Endothelial cell (in vitro differentiated cells): ENCODE measurements at regions not wholly inside any gene's neighbourhood (a gene's known extent, or its start where the extent isn't known, plus 50 kb on each side); places are given as distances from the start of the nearest gene placed in this dataset.

ENCODE experiments used
- DNase-seq: peaks from one replicate; pipeline ENCODE4 v3.0.0; 2021; ENCODE audit warnings: low spot score
- H3K27ac Mint-ChIP-seq: one replicate; pipeline ENCODE4 v1.8.0; 2021; ENCODE audit warnings: mixed read lengths, inconsistent platforms; ENCODE audit not compliant: unreplicated experiment
- H3K27me3 Mint-ChIP-seq: one replicate; pipeline ENCODE4 v1.8.0; 2021; ENCODE audit warnings: mild to moderate bottlenecking, moderate library complexity, mixed read lengths, inconsistent platforms; ENCODE audit not compliant: unreplicated experiment
- H3K36me3 Mint-ChIP-seq: one replicate; pipeline ENCODE4 v1.8.0; 2021; ENCODE audit warnings: mild to moderate bottlenecking, low read depth, mixed read lengths, inconsistent platforms; ENCODE audit not compliant: unreplicated experiment
- H3K4me1 Mint-ChIP-seq: one replicate; pipeline ENCODE4 v1.8.0; 2021; ENCODE audit warnings: mild to moderate bottlenecking, mixed read lengths, inconsistent platforms; ENCODE audit not compliant: unreplicated experiment
- H3K4me3 Mint-ChIP-seq: one replicate; pipeline ENCODE4 v1.8.0; 2021; ENCODE audit warnings: mild to moderate bottlenecking, mixed read lengths, inconsistent platforms; ENCODE audit not compliant: unreplicated experiment
- H3K9me3 Mint-ChIP-seq: one replicate; pipeline ENCODE4 v1.8.0; 2021; ENCODE audit warnings: mixed read lengths, inconsistent platforms; ENCODE audit not compliant: unreplicated experiment
- TF ChIP-seq, protein P1 (sequence below): fragments of 200-600 bp; sonication (generic); IDR thresholded peaks from one replicate; pipeline ENCODE4 v1.5.0; 2021; ENCODE audit warnings: antibody characterized with exemption; ENCODE audit not compliant: unreplicated experiment

DNA sequence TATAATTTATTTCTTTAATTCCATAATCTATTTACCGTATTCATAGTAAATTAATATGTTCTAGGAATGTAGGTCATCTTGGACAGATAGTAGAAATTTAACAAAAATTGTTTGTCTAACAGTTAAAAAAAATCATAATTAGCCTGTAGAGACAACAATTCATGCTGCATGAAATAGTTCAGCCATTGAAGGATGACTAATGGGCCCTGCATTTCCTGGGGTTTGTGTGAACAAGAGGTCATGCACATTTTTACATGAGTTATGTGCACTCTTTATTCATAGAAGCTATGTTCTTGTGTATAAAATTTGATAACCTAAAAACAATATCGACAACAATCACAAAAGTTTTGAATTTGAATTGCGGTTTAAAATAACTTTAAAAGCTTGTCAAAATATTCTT is 1663.6 kb downstream of the SUCLG1 start:
- H3K27me3 Mint-ChIP-seq = no peaks in the 10 kb centered on the region
- TF ChIP-seq, protein P1, sequence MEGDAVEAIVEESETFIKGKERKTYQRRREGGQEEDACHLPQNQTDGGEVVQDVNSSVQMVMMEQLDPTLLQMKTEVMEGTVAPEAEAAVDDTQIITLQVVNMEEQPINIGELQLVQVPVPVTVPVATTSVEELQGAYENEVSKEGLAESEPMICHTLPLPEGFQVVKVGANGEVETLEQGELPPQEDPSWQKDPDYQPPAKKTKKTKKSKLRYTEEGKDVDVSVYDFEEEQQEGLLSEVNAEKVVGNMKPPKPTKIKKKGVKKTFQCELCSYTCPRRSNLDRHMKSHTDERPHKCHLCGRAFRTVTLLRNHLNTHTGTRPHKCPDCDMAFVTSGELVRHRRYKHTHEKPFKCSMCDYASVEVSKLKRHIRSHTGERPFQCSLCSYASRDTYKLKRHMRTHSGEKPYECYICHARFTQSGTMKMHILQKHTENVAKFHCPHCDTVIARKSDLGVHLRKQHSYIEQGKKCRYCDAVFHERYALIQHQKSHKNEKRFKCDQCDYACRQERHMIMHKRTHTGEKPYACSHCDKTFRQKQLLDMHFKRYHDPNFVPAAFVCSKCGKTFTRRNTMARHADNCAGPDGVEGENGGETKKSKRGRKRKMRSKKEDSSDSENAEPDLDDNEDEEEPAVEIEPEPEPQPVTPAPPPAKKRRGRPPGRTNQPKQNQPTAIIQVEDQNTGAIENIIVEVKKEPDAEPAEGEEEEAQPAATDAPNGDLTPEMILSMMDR = no peak
- no peak overlapping the region for H3K27ac Mint-ChIP-seq
- H3K4me3 Mint-ChIP-seq = no peak overlapping the region
- H3K4me1 Mint-ChIP-seq = no peaks in the 10 kb centered on the region
- H3K9me3 Mint-ChIP-seq = no peaks in the 10 kb centered on the region
- H3K36me3 Mint-ChIP-seq = no peaks in the 10 kb centered on the region
- DNase-seq = no peak

DNA sequence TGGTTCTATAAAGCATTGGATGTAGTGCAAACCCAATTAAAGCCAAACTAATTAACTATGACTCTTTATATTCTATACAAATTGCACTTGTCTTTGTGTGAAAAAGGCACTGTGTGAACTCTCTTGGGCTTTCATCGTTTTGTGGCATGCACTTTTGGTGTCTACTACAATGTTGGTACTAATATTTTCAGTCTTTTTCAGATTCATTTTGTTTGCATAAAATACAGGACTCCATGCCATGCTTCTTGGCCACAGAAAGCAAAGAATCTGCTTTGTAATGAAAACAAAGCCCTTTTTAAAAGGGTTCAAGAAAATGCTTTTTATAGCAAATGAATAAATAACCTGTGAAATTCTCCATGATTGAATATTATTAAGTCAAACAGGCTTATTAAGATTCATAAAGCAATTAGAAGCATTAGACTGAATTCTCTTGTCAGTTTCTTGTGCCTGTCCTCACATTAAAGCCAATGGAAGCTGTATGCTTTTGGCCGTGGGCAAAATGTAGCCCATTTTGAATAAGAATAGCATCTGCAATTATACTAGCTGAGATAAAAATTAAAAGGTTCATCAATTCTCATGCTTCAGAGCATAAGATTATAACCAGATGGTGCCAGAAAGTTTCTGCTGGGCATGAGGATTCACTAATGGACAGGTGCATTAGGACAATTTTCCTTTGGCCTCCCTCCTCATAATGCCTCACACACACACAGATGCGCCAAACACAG is 1665.2 kb downstream of the SUCLG1 start:
- TF ChIP-seq, protein P1 = no peak
- H3K36me3 Mint-ChIP-seq = no peaks in the 10 kb centered on the region
- DNase-seq = no peak
- H3K27ac Mint-ChIP-seq = no peak overlapping the region
- H3K27me3 Mint-ChIP-seq = no peaks in the 10 kb centered on the region
- H3K9me3 Mint-ChIP-seq = no peaks in the 10 kb centered on the region
- no peak overlapping the region for H3K4me3 Mint-ChIP-seq
- no peaks in the 10 kb centered on the region for H3K4me1 Mint-ChIP-seq

DNA sequence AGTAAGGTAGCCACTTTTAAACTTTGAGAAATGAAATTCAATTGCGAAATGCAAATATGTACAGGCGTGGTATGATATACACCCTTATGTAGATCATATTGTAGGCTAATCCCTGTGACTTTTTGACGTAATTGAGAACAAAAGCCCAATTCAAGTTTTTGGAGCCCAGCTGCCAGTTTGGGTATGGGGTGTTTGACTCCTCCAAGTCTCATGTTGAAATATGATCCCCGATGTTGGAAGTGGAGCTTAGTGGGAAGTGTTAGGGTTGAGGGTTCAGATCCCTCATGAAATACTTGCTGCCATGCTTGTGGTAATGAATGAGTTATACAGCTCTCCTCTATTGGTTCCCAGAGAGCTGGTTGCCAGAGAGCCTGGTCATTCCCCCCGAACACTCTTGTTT is 1666.8 kb downstream of the SUCLG1 start:
- TF ChIP-seq, protein P1 = no peak
- H3K27me3 Mint-ChIP-seq = no peaks in the 10 kb centered on the region
- H3K4me1 Mint-ChIP-seq = no peaks in the 10 kb centered on the region
- H3K36me3 Mint-ChIP-seq = no peaks in the 10 kb centered on the region
- no peak overlapping the region for H3K27ac Mint-ChIP-seq
- no peak for DNase-seq
- H3K9me3 Mint-ChIP-seq = no peaks in the 10 kb centered on the region
- no peak overlapping the region for H3K4me3 Mint-ChIP-seq

DNA sequence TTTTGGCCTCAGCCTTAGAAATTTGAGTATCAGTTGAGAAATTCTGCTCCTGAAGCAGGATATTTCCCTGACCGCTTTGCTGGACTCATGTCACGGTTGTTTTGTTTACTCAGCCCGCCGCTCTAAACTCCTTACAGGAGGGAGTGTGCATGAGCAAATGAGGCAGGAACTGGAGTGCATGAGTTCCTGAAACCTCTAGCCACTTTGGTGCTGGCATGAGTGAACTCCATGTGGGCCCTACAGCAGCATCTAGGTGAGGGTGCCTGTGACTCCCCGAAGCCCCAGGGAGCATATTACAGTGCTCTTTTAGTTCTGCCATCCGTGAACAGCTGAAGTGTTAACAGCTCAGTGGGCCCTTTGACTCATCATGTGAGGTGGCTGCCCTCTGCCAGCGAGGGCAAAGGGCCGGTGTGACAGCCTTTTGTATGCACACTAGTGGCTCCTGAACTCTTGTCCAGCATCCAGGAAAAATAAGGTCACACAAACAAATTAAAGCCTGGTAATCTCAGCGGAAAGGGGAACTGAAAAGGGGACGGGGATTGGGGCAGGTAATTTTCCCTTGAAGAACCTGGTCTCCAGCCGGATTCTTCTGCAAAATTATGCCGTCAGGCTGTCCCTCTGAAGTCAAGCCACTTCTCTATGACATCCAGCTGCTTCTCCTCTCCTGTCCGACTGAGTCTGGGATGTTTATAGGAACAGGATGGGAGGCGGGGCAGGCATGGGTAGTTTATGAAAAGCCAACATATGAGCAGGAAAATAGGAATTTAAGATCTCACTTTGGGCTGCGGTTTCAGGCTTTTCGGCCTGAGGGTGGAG is 1668.7 kb downstream of the SUCLG1 start:
- Mint-ChIP-seq H3K27ac (no peak overlapping the region), H3K4me1 (no peaks in the 10 kb centered on the region), H3K9me3 (no peaks in the 10 kb centered on the region), H3K27me3 (no peaks in the 10 kb centered on the region), H3K36me3 (no peaks in the 10 kb centered on the region), H3K4me3 (no peak overlapping the region)
- TF ChIP-seq, protein P1 = no peak
- no peak for DNase-seq

DNA sequence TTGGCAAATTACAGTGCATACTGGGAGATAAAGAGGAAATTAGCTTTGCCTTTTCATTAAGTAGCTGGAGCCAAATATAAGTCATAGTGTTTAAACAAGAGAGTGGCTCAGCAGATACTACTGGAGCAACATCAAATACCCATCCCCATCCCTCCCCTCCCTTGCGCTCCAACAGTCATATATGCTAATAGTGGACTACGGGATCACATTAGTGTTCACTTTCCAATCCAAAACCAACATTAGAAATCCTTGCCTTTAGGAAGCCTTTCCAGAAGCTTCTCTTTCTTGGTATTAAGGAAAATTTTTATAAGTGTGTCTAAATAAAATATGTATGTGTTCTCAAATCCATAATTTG is 1669.3 kb downstream of the SUCLG1 start:
- TF ChIP-seq, protein P1 = no peak
- no peak overlapping the region for H3K4me3 Mint-ChIP-seq
- no peak for DNase-seq
- H3K9me3 Mint-ChIP-seq = no peaks in the 10 kb centered on the region
- no peak overlapping the region for H3K27ac Mint-ChIP-seq
- no peaks in the 10 kb centered on the region for H3K4me1 Mint-ChIP-seq
- no peaks in the 10 kb centered on the region for H3K36me3 Mint-ChIP-seq
- H3K27me3 Mint-ChIP-seq = no peaks in the 10 kb centered on the region
